ENCODE measurements at regions not wholly inside any gene's neighbourhood (a gene's known extent, or its start where the extent isn't known, plus 50 kb on each side); places are given as distances from the start of the nearest gene placed in this dataset.

DNA sequence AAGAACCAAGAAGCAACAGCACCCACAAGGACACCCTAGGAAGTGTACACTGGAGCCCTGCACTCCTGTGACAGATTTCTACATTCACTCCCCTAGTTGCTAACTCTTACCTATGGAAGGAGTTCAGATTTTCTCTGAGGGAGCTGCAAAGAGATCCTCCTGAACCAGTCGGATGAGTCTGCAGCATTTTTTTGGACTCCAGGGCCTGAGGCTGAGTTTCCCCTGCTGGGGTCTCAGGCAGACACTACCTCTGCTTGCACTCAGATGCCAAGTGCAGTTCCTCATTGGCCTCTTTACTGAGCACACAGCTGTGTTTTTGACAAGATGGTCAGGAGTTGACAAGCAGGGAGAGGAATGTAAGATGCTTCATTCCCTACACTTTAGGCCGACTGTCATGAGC lies 153.2 kb upstream of the RBM19 start:
- BruUV-seq (replicated peaks): no TSS peak
- no peak for TF ChIP-seq EZH2phosphoT487 (IDR thresholded peaks at IDR 0.05; ENCODE audit: borderline replicate concordance, low read depth, low read length)
- TF ChIP-seq, protein P1, sequence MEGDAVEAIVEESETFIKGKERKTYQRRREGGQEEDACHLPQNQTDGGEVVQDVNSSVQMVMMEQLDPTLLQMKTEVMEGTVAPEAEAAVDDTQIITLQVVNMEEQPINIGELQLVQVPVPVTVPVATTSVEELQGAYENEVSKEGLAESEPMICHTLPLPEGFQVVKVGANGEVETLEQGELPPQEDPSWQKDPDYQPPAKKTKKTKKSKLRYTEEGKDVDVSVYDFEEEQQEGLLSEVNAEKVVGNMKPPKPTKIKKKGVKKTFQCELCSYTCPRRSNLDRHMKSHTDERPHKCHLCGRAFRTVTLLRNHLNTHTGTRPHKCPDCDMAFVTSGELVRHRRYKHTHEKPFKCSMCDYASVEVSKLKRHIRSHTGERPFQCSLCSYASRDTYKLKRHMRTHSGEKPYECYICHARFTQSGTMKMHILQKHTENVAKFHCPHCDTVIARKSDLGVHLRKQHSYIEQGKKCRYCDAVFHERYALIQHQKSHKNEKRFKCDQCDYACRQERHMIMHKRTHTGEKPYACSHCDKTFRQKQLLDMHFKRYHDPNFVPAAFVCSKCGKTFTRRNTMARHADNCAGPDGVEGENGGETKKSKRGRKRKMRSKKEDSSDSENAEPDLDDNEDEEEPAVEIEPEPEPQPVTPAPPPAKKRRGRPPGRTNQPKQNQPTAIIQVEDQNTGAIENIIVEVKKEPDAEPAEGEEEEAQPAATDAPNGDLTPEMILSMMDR (conservative IDR thresholded peaks at IDR 0.05; ENCODE audit: low read length): no peak
- POLR2A ChIA-PET: no interaction called here

DNA sequence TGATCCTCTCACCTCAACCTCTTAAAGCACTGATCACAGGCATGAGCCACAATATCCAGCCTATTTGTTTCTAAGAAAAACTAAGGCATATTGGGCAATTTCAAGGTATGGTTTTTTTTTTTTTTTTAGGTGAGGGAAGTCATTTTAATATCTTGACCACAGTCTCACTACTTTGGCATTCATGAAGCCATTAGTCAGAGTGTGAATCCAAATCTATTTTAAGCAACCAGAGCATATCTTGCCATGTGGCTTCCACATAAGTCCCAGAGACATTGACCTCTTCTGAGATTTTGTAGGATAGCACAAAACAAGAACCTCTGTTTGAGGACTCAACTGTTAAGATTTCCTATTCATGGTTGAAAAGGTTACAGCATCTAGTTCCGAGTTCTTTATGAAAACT lies 130.3 kb upstream of the RBM19 start:
- Histone ChIP-seq H3K27ac (ENCODE audit: low read depth, low read length, poor library complexity, severe bottlenecking) (no peak overlapping the region), H4K20me1 (ENCODE audit: insufficient read depth, low read length) (no peaks in the 10 kb centered on the region), H3K79me2 (ENCODE audit: insufficient read depth, low read depth, low read length) (no peaks in the 10 kb centered on the region), H3K4me1 (ENCODE audit: insufficient read depth, low read length, poor library complexity, severe bottlenecking) (no peaks in the 10 kb centered on the region), H3K9me2 (ENCODE audit: insufficient read depth, low read length) (no peaks in the 10 kb centered on the region), H2AFZ (ENCODE audit: low read length) (no peak overlapping the region), H3K4me3 (ENCODE audit: low read depth, low read length, poor library complexity, severe bottlenecking) (no peak overlapping the region), H3K36me3 (ENCODE audit: insufficient read depth, low read length) (no peaks in the 10 kb centered on the region), H3K9me3 (ENCODE audit: low read length) (no peaks in the 10 kb centered on the region), H3K4me2 (ENCODE audit: low read length) (no peak overlapping the region)
- ChIA-PET CTCF (ENCODE audit: unreplicated experiment) (no interaction called here), POLR2A (no interaction called here)
- no peak for DNase-seq (ENCODE audit: low spot score)
- intact Hi-C loops (cut with micrococcal nuclease; ENCODE audit: unreplicated experiment): no loop called here
- TF ChIP-seq EZH2phosphoT487 (IDR thresholded peaks at IDR 0.05; ENCODE audit: borderline replicate concordance, low read depth, low read length): no peak
- TF ChIP-seq, protein P1 (conservative IDR thresholded peaks at IDR 0.05; ENCODE audit: low read length): no peak
- no TSS peak for BruUV-seq (replicated peaks)

More for the DNA sequence above, 153.2 kb upstream of the RBM19 start:
- no peaks in the 10 kb centered on the region for H3K9me2 ChIP-seq (ENCODE audit: insufficient read depth, low read length)
- no peak overlapping the region for H3K4me3 ChIP-seq (ENCODE audit: low read depth, low read length, poor library complexity, severe bottlenecking)
- H2AFZ ChIP-seq (ENCODE audit: low read length): no peak overlapping the region
- intact Hi-C loops (cut with micrococcal nuclease; ENCODE audit: unreplicated experiment): no loop called here
- no peaks in the 10 kb centered on the region for H3K79me2 ChIP-seq (ENCODE audit: insufficient read depth, low read depth, low read length)
- H3K4me1 ChIP-seq (ENCODE audit: insufficient read depth, low read length, poor library complexity, severe bottlenecking): no peaks in the 10 kb centered on the region
- no peaks in the 10 kb centered on the region for H3K36me3 ChIP-seq (ENCODE audit: insufficient read depth, low read length)
- CTCF ChIA-PET (ENCODE audit: unreplicated experiment): no interaction called here
- no peak for DNase-seq (ENCODE audit: low spot score)
- H3K27ac ChIP-seq (ENCODE audit: low read depth, low read length, poor library complexity, severe bottlenecking): no peak overlapping the region
- H4K20me1 ChIP-seq (ENCODE audit: insufficient read depth, low read length): no peaks in the 10 kb centered on the region
- H3K9me3 ChIP-seq (ENCODE audit: low read length): no peaks in the 10 kb centered on the region
- no peak overlapping the region for H3K4me2 ChIP-seq (ENCODE audit: low read length)

DNA sequence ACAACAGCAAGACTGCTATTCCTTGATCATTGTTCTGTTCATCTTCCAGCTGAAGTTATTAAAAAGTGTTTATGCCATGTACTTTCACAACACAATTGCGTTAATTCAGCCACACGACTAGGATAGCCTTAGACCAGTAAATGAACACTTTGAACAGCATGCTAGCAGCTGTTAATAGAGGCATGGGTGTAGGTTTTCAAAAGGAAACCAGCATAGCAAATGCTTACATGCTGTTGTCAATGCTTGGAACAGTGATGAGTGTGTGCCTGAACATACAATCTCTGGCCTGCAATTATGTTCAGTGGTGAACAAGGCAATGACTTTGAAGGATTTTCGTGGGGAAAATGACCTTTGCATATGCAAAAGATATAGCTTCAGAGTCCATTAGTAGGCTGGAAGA lies 127.4 kb upstream of the RBM19 start:
- DNase-seq (ENCODE audit: low spot score): no peak
- Histone ChIP-seq H3K79me2 (ENCODE audit: insufficient read depth, low read depth, low read length) (no peaks in the 10 kb centered on the region), H3K9me2 (ENCODE audit: insufficient read depth, low read length) (no peaks in the 10 kb centered on the region), H3K4me3 (ENCODE audit: low read depth, low read length, poor library complexity, severe bottlenecking) (no peak overlapping the region), H3K4me2 (ENCODE audit: low read length) (no peak overlapping the region), H3K27ac (ENCODE audit: low read depth, low read length, poor library complexity, severe bottlenecking) (no peak overlapping the region), H2AFZ (ENCODE audit: low read length) (no peak overlapping the region), H3K9me3 (ENCODE audit: low read length) (no peaks in the 10 kb centered on the region), H3K4me1 (ENCODE audit: insufficient read depth, low read length, poor library complexity, severe bottlenecking) (no peaks in the 10 kb centered on the region), H3K36me3 (ENCODE audit: insufficient read depth, low read length) (no peaks in the 10 kb centered on the region), H4K20me1 (ENCODE audit: insufficient read depth, low read length) (no peaks in the 10 kb centered on the region)
- ChIA-PET CTCF (ENCODE audit: unreplicated experiment) (no interaction called here), POLR2A (no interaction called here)
- BruUV-seq (replicated peaks): no TSS peak
- TF ChIP-seq, protein P1 (conservative IDR thresholded peaks at IDR 0.05; ENCODE audit: low read length): no peak
- TF ChIP-seq EZH2phosphoT487 (IDR thresholded peaks at IDR 0.05; ENCODE audit: borderline replicate concordance, low read depth, low read length): no peak
- intact Hi-C loops (cut with micrococcal nuclease; ENCODE audit: unreplicated experiment): no loop called here

All from OCI-LY7 (cell line).